Upper lobe of right lung (tissue), 1 donor: ENCODE measurements at regions not wholly inside any gene's neighbourhood (a gene's known extent, or its start where the extent isn't known, plus 50 kb on each side); places are given as distances from the start of the nearest gene placed in this dataset.

Experiments
- ATAC-seq: fragments of 200-7000 bp; cut with Tn5 transposase; one replicate; pipeline ENCODE4 v1.9.1; 2020; ENCODE audit warnings: mild to moderate bottlenecking, moderate library complexity
- DNase-seq: peaks from one replicate; pipeline ENCODE4 v3.0.0-alpha.2; 2020
- H3K27ac ChIP-seq: fragments of 200-600 bp; one replicate; pipeline ENCODE4 v1.8.0; 2022
- H3K27me3 ChIP-seq: fragments of 200-600 bp; one replicate; pipeline ENCODE4 v1.8.0; 2022; ENCODE audit warnings: mild to moderate bottlenecking
- H3K36me3 ChIP-seq: fragments of 200-600 bp; one replicate; pipeline ENCODE4 v1.8.0; 2022
- H3K4me1 ChIP-seq: fragments of 200-600 bp; one replicate; pipeline ENCODE4 v1.8.0; 2022
- H3K4me3 ChIP-seq: fragments of 200-600 bp; one replicate; pipeline ENCODE4 v1.8.0; 2022; ENCODE audit warnings: mild to moderate bottlenecking
- H3K9me3 ChIP-seq: fragments of 200-600 bp; one replicate; pipeline ENCODE4 v1.8.0; 2022
- intact Hi-C: fragments of 100-400 bp; cut with DNase I; formaldehyde crosslinking; loops from one replicate; pipeline ENCODE4 v1.11.0; 2022
- TF ChIP-seq, protein P1 (sequence below): fragments of 200-600 bp; IDR thresholded peaks from one replicate; pipeline ENCODE4 v1.8.0; 2022; ENCODE audit warnings: antibody characterized with exemption
- donor health status: DM: no; HTN: yes; CAD: no; lungs with severe emphysema.

- Histone ChIP-seq H3K27me3 (no peaks in the 10 kb centered on the region), H3K4me3 (no peak overlapping the region), H3K27ac (no peak overlapping the region), H3K36me3 (no peaks in the 10 kb centered on the region), H3K9me3 (no peaks in the 10 kb centered on the region), H3K4me1 (no peaks in the 10 kb centered on the region)
- intact Hi-C loops, result no loop called here
- DNase-seq (no peak), ATAC-seq (no peak)
- TF ChIP-seq, protein P1, sequence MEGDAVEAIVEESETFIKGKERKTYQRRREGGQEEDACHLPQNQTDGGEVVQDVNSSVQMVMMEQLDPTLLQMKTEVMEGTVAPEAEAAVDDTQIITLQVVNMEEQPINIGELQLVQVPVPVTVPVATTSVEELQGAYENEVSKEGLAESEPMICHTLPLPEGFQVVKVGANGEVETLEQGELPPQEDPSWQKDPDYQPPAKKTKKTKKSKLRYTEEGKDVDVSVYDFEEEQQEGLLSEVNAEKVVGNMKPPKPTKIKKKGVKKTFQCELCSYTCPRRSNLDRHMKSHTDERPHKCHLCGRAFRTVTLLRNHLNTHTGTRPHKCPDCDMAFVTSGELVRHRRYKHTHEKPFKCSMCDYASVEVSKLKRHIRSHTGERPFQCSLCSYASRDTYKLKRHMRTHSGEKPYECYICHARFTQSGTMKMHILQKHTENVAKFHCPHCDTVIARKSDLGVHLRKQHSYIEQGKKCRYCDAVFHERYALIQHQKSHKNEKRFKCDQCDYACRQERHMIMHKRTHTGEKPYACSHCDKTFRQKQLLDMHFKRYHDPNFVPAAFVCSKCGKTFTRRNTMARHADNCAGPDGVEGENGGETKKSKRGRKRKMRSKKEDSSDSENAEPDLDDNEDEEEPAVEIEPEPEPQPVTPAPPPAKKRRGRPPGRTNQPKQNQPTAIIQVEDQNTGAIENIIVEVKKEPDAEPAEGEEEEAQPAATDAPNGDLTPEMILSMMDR, result no peak
Measured at GRCh38 chrX:39249999-39250398, 448.7 kb downstream of the MID1IP1 start.

DNA sequence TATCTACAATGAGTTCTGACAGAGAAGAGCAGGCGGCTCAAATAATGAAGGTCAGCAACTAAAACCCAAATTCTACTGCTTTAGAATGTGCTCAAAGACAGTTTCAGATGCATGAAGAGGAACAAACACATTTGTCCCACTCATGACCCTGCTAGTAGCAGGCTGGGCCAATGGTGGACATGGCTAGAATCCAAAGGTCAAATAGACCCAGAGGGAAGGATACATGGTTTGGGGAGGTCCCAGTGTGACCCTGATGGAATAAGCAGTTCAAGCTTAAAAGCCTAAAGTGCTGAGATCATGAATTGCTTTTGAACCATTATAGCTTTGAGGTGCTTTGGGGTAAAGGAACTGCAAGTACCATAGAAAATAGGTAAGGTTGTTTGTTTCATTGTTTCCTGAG lies 450.7 kb downstream of the MID1IP1 start:
- TF ChIP-seq, protein P1, result no peak

DNA sequence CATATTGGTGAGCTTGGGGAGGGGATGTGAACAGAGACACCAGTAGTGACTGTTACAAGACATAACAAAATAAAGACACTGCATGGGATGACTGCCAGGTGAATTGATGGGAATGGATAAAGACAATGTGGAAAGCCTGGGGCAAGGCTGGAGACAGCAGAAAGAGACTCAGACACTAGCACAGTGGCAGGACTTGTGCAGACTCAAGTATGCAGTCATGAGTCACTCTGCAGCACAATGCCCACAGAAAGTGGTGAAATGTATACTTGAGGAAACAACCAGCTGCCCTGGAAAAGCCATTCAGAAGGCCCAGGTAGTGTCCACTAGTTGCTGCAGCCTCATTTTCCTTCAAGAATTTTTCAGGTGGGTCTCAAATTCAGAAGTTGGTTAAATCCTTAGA lies 452.3 kb downstream of the MID1IP1 start:
- no peaks in the 10 kb centered on the region for H3K36me3 ChIP-seq
- no peaks in the 10 kb centered on the region for H3K4me1 ChIP-seq
- no peak overlapping the region for H3K27ac ChIP-seq
- no peak overlapping the region for H3K4me3 ChIP-seq
- no peak for ATAC-seq
- intact Hi-C loops, result no loop called here
- H3K9me3 ChIP-seq, result no peaks in the 10 kb centered on the region
- TF ChIP-seq, protein P1, result no peak
- DNase-seq, result no peak
- H3K27me3 ChIP-seq, result no peaks in the 10 kb centered on the region

More for the DNA sequence above, 450.7 kb downstream of the MID1IP1 start:
- no peaks in the 10 kb centered on the region for H3K4me1 ChIP-seq
- DNase-seq (no peak), ATAC-seq (no peak)
- intact Hi-C loops, result no loop called here
- no peaks in the 10 kb centered on the region for H3K27me3 ChIP-seq
- H3K36me3 ChIP-seq, result no peaks in the 10 kb centered on the region
- no peak overlapping the region for H3K4me3 ChIP-seq
- H3K9me3 ChIP-seq, result no peaks in the 10 kb centered on the region
- no peak overlapping the region for H3K27ac ChIP-seq

DNA sequence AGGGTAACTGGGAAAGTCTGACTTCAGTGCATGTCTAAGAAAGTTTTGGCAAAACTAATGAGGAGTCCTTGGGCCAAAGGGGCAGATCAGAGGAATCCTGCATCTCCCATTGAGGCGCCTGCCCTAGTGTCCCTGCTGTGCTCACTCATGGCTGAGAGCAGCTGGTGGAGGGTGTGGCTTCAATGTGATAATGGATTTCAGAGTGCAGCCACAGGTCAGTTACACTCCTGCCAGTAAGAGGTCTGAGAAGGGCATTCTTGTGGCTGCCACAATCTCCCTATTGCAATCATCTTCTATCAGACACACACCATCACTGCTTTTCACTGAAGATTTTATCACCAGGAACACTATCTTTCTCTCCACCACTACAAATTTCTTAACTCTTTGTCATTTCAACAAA lies 457.1 kb downstream of the MID1IP1 start:
- intact Hi-C loops, result no loop called here
- Histone ChIP-seq H3K36me3 (no peaks in the 10 kb centered on the region), H3K4me3 (no peak overlapping the region), H3K4me1 (no peaks in the 10 kb centered on the region), H3K9me3 (no peaks in the 10 kb centered on the region), H3K27me3 (no peaks in the 10 kb centered on the region), H3K27ac (no peak overlapping the region)
- DNase-seq (no peak), ATAC-seq (no peak)
- TF ChIP-seq, protein P1, result no peak

DNA sequence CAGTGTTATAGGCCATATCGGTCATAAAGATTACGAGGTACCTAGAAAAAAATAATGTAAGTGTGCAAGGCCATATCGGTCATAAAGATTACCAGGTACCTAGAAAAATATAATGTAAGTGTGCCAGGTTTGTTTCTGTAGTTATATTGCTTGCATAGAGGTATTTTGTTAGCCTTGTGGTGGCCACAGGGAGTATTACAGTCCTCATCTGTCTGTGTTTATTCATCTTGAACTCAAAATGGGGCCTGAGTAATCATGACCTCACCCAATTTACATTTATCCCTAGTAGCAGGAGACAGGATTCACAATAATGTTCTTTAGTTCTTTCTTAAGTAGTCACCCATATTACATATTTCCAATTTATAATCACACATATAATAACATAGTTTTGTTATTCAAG lies 459.7 kb downstream of the MID1IP1 start:
- Histone ChIP-seq H3K27ac (no peak overlapping the region), H3K9me3 (no peaks in the 10 kb centered on the region), H3K27me3 (no peaks in the 10 kb centered on the region), H3K4me3 (no peak overlapping the region), H3K36me3 (no peaks in the 10 kb centered on the region), H3K4me1 (no peaks in the 10 kb centered on the region)
- no peak for DNase-seq
- intact Hi-C loops, result no loop called here
- ATAC-seq, result no peak
- TF ChIP-seq, protein P1, result no peak

DNA sequence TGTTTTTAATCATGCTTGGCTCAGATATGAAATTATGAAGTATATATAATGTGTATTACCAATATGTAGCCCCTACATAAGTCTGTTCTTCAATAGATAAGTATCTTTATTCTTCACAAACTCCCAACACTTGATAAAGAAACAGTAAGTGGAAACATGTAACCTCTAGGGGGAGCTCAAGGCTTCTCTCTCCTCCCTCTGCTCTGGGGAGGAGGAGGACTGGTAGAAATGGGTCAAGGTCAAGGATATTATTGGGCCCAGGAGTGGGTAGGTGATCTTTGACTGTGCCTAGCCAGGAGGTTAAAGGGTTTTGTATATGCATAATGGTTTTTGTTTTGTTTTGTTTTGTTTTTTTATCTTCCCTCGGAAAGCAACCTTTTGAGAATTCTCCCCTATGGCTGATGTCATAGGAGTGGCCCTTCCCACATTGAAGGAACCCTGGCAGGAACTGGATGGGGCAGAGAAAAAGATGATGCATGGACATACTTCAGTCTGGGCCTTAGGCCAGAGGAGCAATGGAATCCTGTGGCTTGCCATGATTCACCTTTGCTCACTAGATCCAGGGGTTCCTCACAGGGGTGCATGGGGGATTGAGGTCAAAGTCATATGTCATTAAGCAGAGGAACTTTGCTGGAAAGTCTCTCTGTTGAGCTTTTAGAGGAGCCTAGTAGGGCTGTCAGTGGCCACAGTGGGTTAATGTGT lies 460.3 kb downstream of the MID1IP1 start:
- H3K36me3 ChIP-seq, result no peaks in the 10 kb centered on the region
- ATAC-seq (peak; percentile 65), DNase-seq (no peak)
- TF ChIP-seq, protein P1, result peak; percentile 57
- no peak overlapping the region for H3K4me3 ChIP-seq
- intact Hi-C loops, result no loop called here
- H3K9me3 ChIP-seq, result no peaks in the 10 kb centered on the region
- H3K27me3 ChIP-seq, result no peaks in the 10 kb centered on the region
- no peak overlapping the region for H3K27ac ChIP-seq
- no peaks in the 10 kb centered on the region for H3K4me1 ChIP-seq
